ENCODE measurements at regions not wholly inside any gene's neighbourhood (a gene's known extent, or its start where the extent isn't known, plus 50 kb on each side); places are given as distances from the start of the nearest gene placed in this dataset.

DNA sequence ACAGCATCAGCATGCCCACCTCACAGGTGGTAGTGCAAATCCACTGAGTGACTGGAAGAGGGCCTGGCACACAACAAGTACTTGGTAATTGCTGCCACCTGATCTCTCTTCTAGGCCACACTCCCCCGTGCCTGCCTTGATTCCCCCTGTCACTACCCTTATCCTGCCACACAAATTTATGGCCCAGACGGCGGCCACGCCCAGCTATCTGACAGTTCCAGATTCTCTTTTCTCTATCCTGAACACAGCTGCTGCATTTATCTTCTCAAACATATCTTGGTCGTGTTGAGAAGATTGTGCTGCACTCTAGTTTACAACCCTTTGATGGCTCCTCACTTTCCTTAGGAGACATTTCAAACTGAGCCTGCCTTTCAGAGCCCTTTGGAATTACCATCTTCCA lies 585.2 kb downstream of the NTRK3 start:
- no peak for TF ChIP-seq RAD21 (IDR thresholded peaks at IDR 0.05; ENCODE audit: low read depth)
- no peak for TF ChIP-seq ATF3 (IDR thresholded peaks at IDR 0.05)
- no peak for TF ChIP-seq JUND (IDR thresholded peaks at IDR 0.05)
- TF ChIP-seq ZNF274 (IDR thresholded peaks at IDR 0.05; ENCODE audit: low read depth, low read length), result no peak
- TF ChIP-seq YY1 (IDR thresholded peaks at IDR 0.05; ENCODE audit: extremely low read depth, insufficient replicate concordance, low read depth, low read length), result no peak
- ChIA-PET CTCF (no interaction called here), POLR2A (no interaction called here), RAD21 (ENCODE audit: low non-redundant PET in 1 of 2, low total read pairs in 2 of 2, uncharacterized antibody in 2 of 2, unreplicated experiment in 2 of 2) (no interaction called here)
- Histone ChIP-seq H3K9me3 (ENCODE audit: control insufficient read depth in 1 of 2, insufficient read depth in 1 of 2, low read depth in 1 of 2, low read length in 2 of 2) (peaks cover 0 to 24% of the 10 kb centered on the region in 2 experiments; a peak in 2 of 4 replicates), H3K4me2 (ENCODE audit: low read length) (no peak overlapping the region), H3K9ac (ENCODE audit: low read length) (no peak overlapping the region), H3K9me2 (ENCODE audit: insufficient read depth) (no peaks in the 10 kb centered on the region), H3K4me3 (replicated peaks in 1 of 2; ENCODE audit: low read depth in 1 of 2, low read length in 2 of 2) (no peak overlapping the region), H3K79me2 (ENCODE audit: insufficient read depth, low read length) (no peaks in the 10 kb centered on the region), H4K20me1 (ENCODE audit: insufficient read depth) (no peaks in the 10 kb centered on the region), H2AFZ (ENCODE audit: low read depth, low read length, poor library complexity, severe bottlenecking) (no peak overlapping the region), H3K36me3 (ENCODE audit: control insufficient read depth in 1 of 2, insufficient read depth in 2 of 2, low read length in 2 of 2) (no peaks in the 10 kb centered on the region), H3K4me1 (ENCODE audit: control insufficient read depth in 1 of 2, insufficient read depth in 2 of 2, low read length in 2 of 2) (no peaks in the 10 kb centered on the region), H3K27ac (ENCODE audit: low read depth, low read length) (no peak overlapping the region), H3K27me3 (ENCODE audit: insufficient read depth, low read length) (no peaks in the 10 kb centered on the region)
- intact Hi-C loops (cut with micrococcal nuclease), result no loop called here
- no TSS peak for BruUV-seq (replicated peaks)
- DNase-seq (ENCODE audit: low read depth, low spot score) (no peak), ATAC-seq (no peak)

- ATAC-seq (no peak), DNase-seq (ENCODE audit: low read depth, low spot score) (no peak)
- no peak overlapping the region for H2AFZ ChIP-seq (ENCODE audit: low read depth, low read length, poor library complexity, severe bottlenecking)
- no peak overlapping the region for H3K9ac ChIP-seq (ENCODE audit: low read length)
- H3K4me3 ChIP-seq (replicated peaks in 1 of 2; ENCODE audit: low read depth in 1 of 2, low read length in 2 of 2), result no peak overlapping the region
- no peaks in the 10 kb centered on the region for H3K4me1 ChIP-seq (ENCODE audit: control insufficient read depth in 1 of 2, insufficient read depth in 2 of 2, low read length in 2 of 2)
- H3K79me2 ChIP-seq (ENCODE audit: insufficient read depth, low read length), result no peaks in the 10 kb centered on the region
- intact Hi-C loops (cut with micrococcal nuclease), result no loop called here
- RAD21 ChIA-PET (ENCODE audit: low non-redundant PET in 1 of 2, low total read pairs in 2 of 2, uncharacterized antibody in 2 of 2, unreplicated experiment in 2 of 2), result no interaction called here
- H3K9me2 ChIP-seq (ENCODE audit: insufficient read depth), result no peaks in the 10 kb centered on the region
- H3K36me3 ChIP-seq (ENCODE audit: control insufficient read depth in 1 of 2, insufficient read depth in 2 of 2, low read length in 2 of 2), result no peaks in the 10 kb centered on the region
- H3K4me2 ChIP-seq (ENCODE audit: low read length), result no peak overlapping the region
- H3K27ac ChIP-seq (ENCODE audit: low read depth, low read length), result no peak overlapping the region
- TF ChIP-seq ELF1 (IDR thresholded peaks at IDR 0.05; ENCODE audit: borderline replicate concordance, low read depth) (no peak), CBX3 (IDR thresholded peaks at IDR 0.05; ENCODE audit: low read depth) (no peak), SIN3A (IDR thresholded peaks at IDR 0.05; ENCODE audit: low read depth) (no peak), RAD21 (IDR thresholded peaks at IDR 0.05; ENCODE audit: low read depth) (no peak), POLR2A (IDR thresholded peaks at IDR 0.05; ENCODE audit: borderline replicate concordance, extremely low read depth, insufficient read depth, insufficient read length) (no peak), EGR1 (IDR thresholded peaks at IDR 0.05; ENCODE audit: low read depth) (no peak), SP1 (IDR thresholded peaks at IDR 0.05; ENCODE audit: low read depth) (no peak), ATF3 (IDR thresholded peaks at IDR 0.05) (no peak), JUND (IDR thresholded peaks at IDR 0.05) (no peak), EZH2phosphoT487 (IDR thresholded peaks at IDR 0.05; ENCODE audit: borderline replicate concordance) (no peak), FOSL1 (IDR thresholded peaks at IDR 0.05; ENCODE audit: low read depth) (no peak), YY1 (IDR thresholded peaks at IDR 0.05; ENCODE audit: extremely low read depth, insufficient replicate concordance, low read depth, low read length) (no peak), ZNF274 (IDR thresholded peaks at IDR 0.05; ENCODE audit: low read depth, low read length) (no peak), POLR2AphosphoS5 (IDR thresholded peaks at IDR 0.05; ENCODE audit: low read depth, low read length) (no peak), EZH2 (IDR thresholded peaks at IDR 0.05) (no peak)
- TF ChIP-seq, protein P1, sequence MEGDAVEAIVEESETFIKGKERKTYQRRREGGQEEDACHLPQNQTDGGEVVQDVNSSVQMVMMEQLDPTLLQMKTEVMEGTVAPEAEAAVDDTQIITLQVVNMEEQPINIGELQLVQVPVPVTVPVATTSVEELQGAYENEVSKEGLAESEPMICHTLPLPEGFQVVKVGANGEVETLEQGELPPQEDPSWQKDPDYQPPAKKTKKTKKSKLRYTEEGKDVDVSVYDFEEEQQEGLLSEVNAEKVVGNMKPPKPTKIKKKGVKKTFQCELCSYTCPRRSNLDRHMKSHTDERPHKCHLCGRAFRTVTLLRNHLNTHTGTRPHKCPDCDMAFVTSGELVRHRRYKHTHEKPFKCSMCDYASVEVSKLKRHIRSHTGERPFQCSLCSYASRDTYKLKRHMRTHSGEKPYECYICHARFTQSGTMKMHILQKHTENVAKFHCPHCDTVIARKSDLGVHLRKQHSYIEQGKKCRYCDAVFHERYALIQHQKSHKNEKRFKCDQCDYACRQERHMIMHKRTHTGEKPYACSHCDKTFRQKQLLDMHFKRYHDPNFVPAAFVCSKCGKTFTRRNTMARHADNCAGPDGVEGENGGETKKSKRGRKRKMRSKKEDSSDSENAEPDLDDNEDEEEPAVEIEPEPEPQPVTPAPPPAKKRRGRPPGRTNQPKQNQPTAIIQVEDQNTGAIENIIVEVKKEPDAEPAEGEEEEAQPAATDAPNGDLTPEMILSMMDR (IDR thresholded peaks at IDR 0.05 in 2 of 3, conservative IDR thresholded peaks at IDR 0.05 in 1 of 3; ENCODE audit: borderline replicate concordance in 1 of 3, insufficient read depth in 1 of 3, low read depth in 2 of 3, low read length in 2 of 3), result no peak
- TF ChIP-seq, protein P2, sequence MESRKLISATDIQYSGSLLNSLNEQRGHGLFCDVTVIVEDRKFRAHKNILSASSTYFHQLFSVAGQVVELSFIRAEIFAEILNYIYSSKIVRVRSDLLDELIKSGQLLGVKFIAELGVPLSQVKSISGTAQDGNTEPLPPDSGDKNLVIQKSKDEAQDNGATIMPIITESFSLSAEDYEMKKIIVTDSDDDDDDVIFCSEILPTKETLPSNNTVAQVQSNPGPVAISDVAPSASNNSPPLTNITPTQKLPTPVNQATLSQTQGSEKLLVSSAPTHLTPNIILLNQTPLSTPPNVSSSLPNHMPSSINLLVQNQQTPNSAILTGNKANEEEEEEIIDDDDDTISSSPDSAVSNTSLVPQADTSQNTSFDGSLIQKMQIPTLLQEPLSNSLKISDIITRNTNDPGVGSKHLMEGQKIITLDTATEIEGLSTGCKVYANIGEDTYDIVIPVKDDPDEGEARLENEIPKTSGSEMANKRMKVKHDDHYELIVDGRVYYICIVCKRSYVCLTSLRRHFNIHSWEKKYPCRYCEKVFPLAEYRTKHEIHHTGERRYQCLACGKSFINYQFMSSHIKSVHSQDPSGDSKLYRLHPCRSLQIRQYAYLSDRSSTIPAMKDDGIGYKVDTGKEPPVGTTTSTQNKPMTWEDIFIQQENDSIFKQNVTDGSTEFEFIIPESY (IDR thresholded peaks at IDR 0.05; ENCODE audit: extremely low read depth, insufficient replicate concordance, low read length), result no peak
- no peaks in the 10 kb centered on the region for H4K20me1 ChIP-seq (ENCODE audit: insufficient read depth)
- H3K27me3 ChIP-seq (ENCODE audit: insufficient read depth, low read length), result no peaks in the 10 kb centered on the region
- CTCF ChIA-PET, result no interaction called here
- BruUV-seq (replicated peaks), result no TSS peak
- POLR2A ChIA-PET, result no interaction called here
- H3K9me3 ChIP-seq (ENCODE audit: control insufficient read depth in 1 of 2, insufficient read depth in 1 of 2, low read depth in 1 of 2, low read length in 2 of 2), result peaks cover 0 to 27% of the 10 kb centered on the region in 2 experiments; a peak in 2 of 4 replicates
Measured at GRCh38 chr15:87669846-87670245, 586.7 kb downstream of the NTRK3 start.
